Heart right ventricle (tissue), 16 donors: ENCODE measurements at regions not wholly inside any gene's neighbourhood (a gene's known extent, or its start where the extent isn't known, plus 50 kb on each side); places are given as distances from the start of the nearest gene placed in this dataset.

Experiments
- ATAC-seq, 8 donors: fragments of 200-7000 bp; cut with Tn5 transposase; one replicate each; pipeline ENCODE4 v1.9.1; 2020; ENCODE audit warnings: mild to moderate bottlenecking in 8 of 8, moderate library complexity in 8 of 8, moderate number of reproducible peaks in 1 of 8
- DNase-seq, 2 donors: peaks; one replicate each; pipeline ENCODE4 v3.0.0-alpha.2; 2020
- H3K27ac ChIP-seq, 10 donors: fragments of 200-600 bp; sonication (generic) in 2 of 10; one replicate each; pipeline versions ENCODE4 v1.5.0 to v1.8.0; 2020 to 2022; ENCODE audit warnings: mild to moderate bottlenecking in 3 of 10
- H3K27me3 ChIP-seq, 7 donors: fragments of 200-600 bp; one replicate each; pipeline ENCODE4 v1.8.0; 2021 to 2022; ENCODE audit warnings: mild to moderate bottlenecking in 2 of 7
- H3K36me3 ChIP-seq, 9 donors: fragments of 200-600 bp; sonication (generic) in 1 of 9; one replicate each; pipeline versions ENCODE4 v1.5.0 to v1.8.0; 2020 to 2022; ENCODE audit warnings: mild to moderate bottlenecking in 2 of 9
- H3K4me1 ChIP-seq, 9 donors: fragments of 200-600 bp; sonication (generic) in 1 of 9; one replicate each; pipeline versions ENCODE4 v1.5.0 to v1.8.0; 2020 to 2022; ENCODE audit warnings: mild to moderate bottlenecking in 4 of 9
- H3K4me3 ChIP-seq, 10 donors: fragments of 200-600 bp; sonication (generic) in 2 of 10; one replicate each; pipeline versions ENCODE4 v1.5.0 to v1.8.0; 2020 to 2022; ENCODE audit warnings: mild to moderate bottlenecking in 7 of 10, moderate library complexity in 2 of 10
- H3K9me3 ChIP-seq, 11 donors: fragments of 200-600 bp in 10 of 11; sonication (generic) in 2 of 11; one replicate each; pipeline versions ENCODE4 v1.5.0 to v1.8.0; 2013 to 2022; ENCODE audit warnings: mild to moderate bottlenecking in 2 of 11, control low read depth in 1 of 11, moderate library complexity in 1 of 11
- CTCF ChIP-seq, 9 donors: fragments of 200-600 bp; sonication (generic) in 2 of 9; IDR thresholded peaks; one replicate each; pipeline versions ENCODE4 v1.5.0 to v1.8.0; 2021 to 2022; ENCODE audit warnings: antibody characterized with exemption in 9 of 9, mild to moderate bottlenecking in 5 of 9, moderate library complexity in 1 of 9
- WGBS, 2 donors: extraction: QIAGEN DNeasy Blood & Tissue Kit; methylation state at CpG; one replicate each; pipeline ENCODE4 v1.1.7; 2013; ENCODE audit warnings: inconsistent platforms in 1 of 2; 5-methylcytosine and 5-hydroxymethylcytosine counted together
- intact Hi-C, 10 donors: fragments of 100-400 bp; cut with DNase I; formaldehyde crosslinking; loops; one replicate each; pipeline versions ENCODE4 v1.11.1 to v1.14.2; 2022
- donor health status: Arrhythmogenic right ventricular cardiomyopathy.
- donor health status: ischemic (EF 13 %, LVEDD 7.1; RV severe dilation, severe dysfunction).
- donor health status: healthy with polysubstance abuse.
- donor health status: DM: no; HTN: yes; CAD: no.
- donor health status: DM: no; HTN: no; CAD: no.
- donor health status: ischemic (EF 25% LVEDD 6.9; RV normal size, moderate dysfunction).
- donor health status: ischemic (EF 25% LVEDD 5.7; RV mildly dilated, moderate dysfunction).
- donor health status: healthy.
- donor health status: DM: yes; HTN: yes; CAD: no.
- donor health status: Ischemic cardiomyopathy.
- donor health status: ischemic (EF 35%, LVEDD 5.7; RV mildly dilated, moderate dysfunction).
- donor health status: nonischemic (EF 11% LVEDD 7.7; RV severe dilation, severe dysfunction).
- donor health status: DM: yes; HTN: yes; CAD: no.
- donor health status: PGD.
- donor health status: ischemic (EF 29% LVEDD 5.4; RV normal size, mild dysfunction).
- donor health status: nonischemic (EF 23%, LVEDD 6.1; RV moderate dilation, normal function).

GRCh38 chr3:120848503-120848902, 59.5 kb upstream of the STXBP5L start:
- Histone ChIP-seq H3K27me3 (peaks cover 0 to 51% (median 0%) of the 10 kb centered on the region in 7 donors), H3K36me3 (no peaks in the 10 kb centered on the region), H3K9me3 (no peaks in the 10 kb centered on the region), H3K4me3 (no peak overlapping the region), H3K4me1 (no peaks in the 10 kb centered on the region), H3K27ac (no peak overlapping the region)
- whole genome bisulfite sequencing, 2 donors = 89 to 94% methylated on average over 2 of the region's 2 CpGs
- ATAC-seq (no peak), DNase-seq (no peak)
- intact Hi-C loops = no loop called here
- TF ChIP-seq CTCF (IDR thresholded peaks at IDR 0.05) = no peak

GRCh38 chr3:120850381-120851295, 57.4 kb upstream of the STXBP5L start:
- Histone ChIP-seq H3K9me3 (no peaks in the 10 kb centered on the region), H3K36me3 (no peaks in the 10 kb centered on the region), H3K4me1 (no peaks in the 10 kb centered on the region), H3K4me3 (no peak overlapping the region), H3K27ac (no peak overlapping the region), H3K27me3 (peaks cover 0 to 45% (median 0%) of the 10 kb centered on the region in 7 donors)
- TF ChIP-seq CTCF (IDR thresholded peaks at IDR 0.05) = no peak
- intact Hi-C loops = no loop called here
- DNase-seq (no peak), ATAC-seq (no peak)
- WGBS, 2 donors = 57% methylated on average over 6 of the region's 6 CpGs

- Histone ChIP-seq H3K36me3 (no peaks in the 10 kb centered on the region), H3K27me3 (peaks cover 0 to 37% (median 0%) of the 10 kb centered on the region in 7 donors), H3K4me3 (no peak overlapping the region), H3K9me3 (no peaks in the 10 kb centered on the region), H3K4me1 (no peaks in the 10 kb centered on the region), H3K27ac (no peak overlapping the region)
- 52 to 56% methylated on average over 2 of the region's 2 CpGs for WGBS, 2 donors
- intact Hi-C loops = no loop called here
- TF ChIP-seq CTCF (IDR thresholded peaks at IDR 0.05) = no peak
- no peak for DNase-seq
- ATAC-seq = no peak
Observed at GRCh38 chr3:120852412-120852811, 55.6 kb upstream of the STXBP5L start.

GRCh38 chr3:120853416-120853815, 54.6 kb upstream of the STXBP5L start:
- intact Hi-C loops = no loop called here
- ATAC-seq (no peak), DNase-seq (no peak)
- Histone ChIP-seq H3K4me3 (no peak overlapping the region), H3K27me3 (peaks cover 0 to 27% (median 0%) of the 10 kb centered on the region in 7 donors), H3K36me3 (no peaks in the 10 kb centered on the region), H3K27ac (no peak overlapping the region), H3K4me1 (no peaks in the 10 kb centered on the region), H3K9me3 (no peaks in the 10 kb centered on the region)
- WGBS, 2 donors = 88 to 91% methylated on average over 9 of the region's 9 CpGs
- TF ChIP-seq CTCF (IDR thresholded peaks at IDR 0.05) = no peak
